ENCODE measurements at regions not wholly inside any gene's neighbourhood (a gene's known extent, or its start where the extent isn't known, plus 50 kb on each side); places are given as distances from the start of the nearest gene placed in this dataset.
"Not testable (repeated sequence)": the region's sequence is repeated elsewhere in the genome, so short reads cannot be mapped to it uniquely, and the experiment has no call there.

GRCh38 chr1:69077633-69078032, 490.1 kb upstream of the LRRC7 start:
- DNase-seq (ENCODE audit: low spot score) = no peak

GRCh38 chr1:69081668-69082067, 486.1 kb upstream of the LRRC7 start:
- DNase-seq (ENCODE audit: low spot score) = no peak

- DNase-seq (ENCODE audit: low spot score) = no peak
Measured at GRCh38 chr1:69082312-69082711, 485.4 kb upstream of the LRRC7 start.

GRCh38 chr1:69086148-69086547, 481.6 kb upstream of the LRRC7 start:
- no peak for DNase-seq (ENCODE audit: low spot score)

GRCh38 chr1:69088571-69088970, 479.2 kb upstream of the LRRC7 start:
- no peak for DNase-seq (ENCODE audit: low spot score)

GRCh38 chr1:69090170-69090569, 477.6 kb upstream of the LRRC7 start:
- no peak for DNase-seq (ENCODE audit: low spot score)

GRCh38 chr1:69090752-69091151, 477.0 kb upstream of the LRRC7 start:
- no peak for DNase-seq (ENCODE audit: low spot score)

GRCh38 chr1:69102058-69102457, 465.7 kb upstream of the LRRC7 start:
- not testable (repeated sequence) for DNase-seq (ENCODE audit: low spot score)

GRCh38 chr1:69103213-69103612, 464.5 kb upstream of the LRRC7 start:
- DNase-seq (ENCODE audit: low spot score) = no peak

- no peak for DNase-seq (ENCODE audit: low spot score)
Measured at GRCh38 chr1:69103705-69104385, 463.9 kb upstream of the LRRC7 start.

GRCh38 chr1:69104894-69105293, 462.8 kb upstream of the LRRC7 start:
- DNase-seq (ENCODE audit: low spot score) = no peak

- no peak for DNase-seq (ENCODE audit: low spot score)
Measured at GRCh38 chr1:69109277-69109676, 458.4 kb upstream of the LRRC7 start.

- no peak for DNase-seq (ENCODE audit: low spot score)
Measured at GRCh38 chr1:69110851-69111250, 456.9 kb upstream of the LRRC7 start.

- not testable (repeated sequence) for DNase-seq (ENCODE audit: low spot score)
Measured at GRCh38 chr1:69120126-69120741, 447.5 kb upstream of the LRRC7 start.

- no peak for DNase-seq (ENCODE audit: low spot score)
Measured at GRCh38 chr1:69120817-69121216, 446.9 kb upstream of the LRRC7 start.

- DNase-seq (ENCODE audit: low spot score) = no peak
Measured at GRCh38 chr1:69121723-69122122, 446.0 kb upstream of the LRRC7 start.

- no peak for DNase-seq (ENCODE audit: low spot score)
Measured at GRCh38 chr1:69122373-69122772, 445.3 kb upstream of the LRRC7 start.

- DNase-seq (ENCODE audit: low spot score) = peak; percentile 78
Measured at GRCh38 chr1:69123486-69123885, 444.2 kb upstream of the LRRC7 start.

- no peak for DNase-seq (ENCODE audit: low spot score)
Measured at GRCh38 chr1:69126796-69127195, 440.9 kb upstream of the LRRC7 start.

GRCh38 chr1:69128204-69128603, 439.5 kb upstream of the LRRC7 start:
- DNase-seq (ENCODE audit: low spot score) = no peak

- DNase-seq (ENCODE audit: low spot score) = no peak
Measured at GRCh38 chr1:69129538-69129937, 438.2 kb upstream of the LRRC7 start.

- no peak for DNase-seq (ENCODE audit: low spot score)
Measured at GRCh38 chr1:69138172-69138571, 429.6 kb upstream of the LRRC7 start.

- DNase-seq (ENCODE audit: low spot score) = peak; percentile 45
Measured at GRCh38 chr1:69139007-69139406, 428.7 kb upstream of the LRRC7 start.

- DNase-seq (ENCODE audit: low spot score) = no peak
Measured at GRCh38 chr1:69146303-69146702, 421.4 kb upstream of the LRRC7 start.
